ENCODE measurements at regions not wholly inside any gene's neighbourhood (a gene's known extent, or its start where the extent isn't known, plus 50 kb on each side); places are given as distances from the start of the nearest gene placed in this dataset.

- H3K4me1 ChIP-seq (ENCODE audit: control insufficient read depth, insufficient read depth, low read length), result peaks cover 7% of the 10 kb centered on the region; the same call in 1 of the 2 replicates
- H3K4me2 ChIP-seq (ENCODE audit: control insufficient read depth, insufficient read depth), result no peak overlapping the region
- H3K9me3 ChIP-seq (replicated peaks; ENCODE audit: control insufficient read depth, insufficient read depth, low read length), result peaks cover 4% of the 10 kb centered on the region; the same call in 2 of the 3 replicates
- no peaks in the 10 kb centered on the region for H3K36me3 ChIP-seq (ENCODE audit: control insufficient read depth in 2 of 2, insufficient read depth in 2 of 2, low read length in 1 of 2)
- no peak for ATAC-seq
- ChIA-PET SMC1A (ENCODE audit: uncharacterized antibody, unreplicated experiment) (interaction anchor here (1.7 kb wide), 1 partner anchor 366 kb away, joined by 5 read pairs; no protein-coding TSS in a partner anchor), RAD21 (ENCODE audit: unreplicated experiment) (no interaction called here), CTCF (no interaction called here), POLR2A (no interaction called here)
- H3K9ac ChIP-seq (ENCODE audit: control insufficient read depth, insufficient read depth, low read length), result no peak overlapping the region
- WGBS (ENCODE audit: insufficient coverage, insufficient replicate concordance, low lambda C conversion rate, missing lambda C conversion rate), result 27% methylated on average over 3 of the region's 3 CpGs
- TF ChIP-seq MTA2 (IDR thresholded peaks at IDR 0.05; ENCODE audit: low read depth) (no peak), HDAC2 (IDR thresholded peaks at IDR 0.05) (no peak), NBN (IDR thresholded peaks at IDR 0.05) (no peak), ELK1 (IDR thresholded peaks at IDR 0.05; ENCODE audit: low read depth, low read length) (no peak), RELB (IDR thresholded peaks at IDR 0.05; ENCODE audit: low read depth) (no peak), FOXM1 (IDR thresholded peaks at IDR 0.05; ENCODE audit: low read depth, low read length) (no peak), GABPA (IDR thresholded peaks at IDR 0.05; ENCODE audit: low read depth) (no peak), HCFC1 (IDR thresholded peaks at IDR 0.05; ENCODE audit: low read length) (no peak), ZBTB40 (IDR thresholded peaks at IDR 0.05; ENCODE audit: borderline replicate concordance) (no peak), RBBP5 (conservative IDR thresholded peaks at IDR 0.05) (no peak), PML (IDR thresholded peaks at IDR 0.05; ENCODE audit: low read length) (no peak), ESRRA (IDR thresholded peaks at IDR 0.05; ENCODE audit: low read length) (no peak), PBX3 (IDR thresholded peaks at IDR 0.05; ENCODE audit: insufficient replicate concordance, low read depth, low read length) (no peak), POLR2A (IDR thresholded peaks at IDR 0.05; ENCODE audit: low read depth, low read length) (no peak)
- intact Hi-C loops (cut with micrococcal nuclease; ENCODE audit: unreplicated experiment) (no loop called here), in situ Hi-C loops (cut with MboI) (no loop called here)
- DNase-seq (ENCODE audit: low read depth, low spot score), result no peak
- BruUV-seq (replicated peaks), result no TSS peak
- no peak overlapping the region for H3K4me3 ChIP-seq
- H3K79me2 ChIP-seq (ENCODE audit: control insufficient read depth, insufficient read depth, low read length), result no peaks in the 10 kb centered on the region
- no peak overlapping the region for H2AFZ ChIP-seq (ENCODE audit: control insufficient read depth, low read depth, low read length)
- H3K27me3 ChIP-seq (replicated peaks in 1 of 2; ENCODE audit: control insufficient read depth in 2 of 2, insufficient read depth in 2 of 2, low read length in 1 of 2), result no peaks in the 10 kb centered on the region; a peak in 1 of 4 replicates
- H3K27ac ChIP-seq (ENCODE audit: control insufficient read depth, insufficient read depth), result no peak overlapping the region
- no peaks in the 10 kb centered on the region for H4K20me1 ChIP-seq (ENCODE audit: control insufficient read depth, insufficient read depth)
- no peak for FAIRE-seq
Measured at GRCh38 chr15:66937588-66937987, 127.8 kb upstream of the SMAD3 start.
